ENCODE measurements at regions not wholly inside any gene's neighbourhood (a gene's known extent, or its start where the extent isn't known, plus 50 kb on each side); places are given as distances from the start of the nearest gene placed in this dataset.

GRCh38 chr18:41464278-41464677, 490.8 kb upstream of the PIK3C3 start:
- TF ChIP-seq YY1 (IDR thresholded peaks at IDR 0.05; ENCODE audit: insufficient read depth, insufficient read length) (no peak), SUZ12 (IDR thresholded peaks at IDR 0.05; ENCODE audit: extremely low read depth, insufficient read depth, insufficient read length) (no peak), ZNF274 (IDR thresholded peaks at IDR 0.05; ENCODE audit: low read depth, low read length) (no peak)

Measured in NT2/D1 (cell line).